GM23338 (cell line): ENCODE measurements at regions not wholly inside any gene's neighbourhood (a gene's known extent, or its start where the extent isn't known, plus 50 kb on each side); places are given as distances from the start of the nearest gene placed in this dataset.

ENCODE experiments used
- ATAC-seq: fragments of 200-7000 bp; cut with Tn5 transposase; 3 replicates; pipeline ENCODE4 v1.9.1; 2020
- DNase-seq: peaks from one replicate; pipeline ENCODE4 v3.0.0-alpha.2; 2015; ENCODE audit warnings: low spot score
- H2AFZ ChIP-seq: fragments of 200-600 bp; sonication (generic); 2 replicates; pipeline ENCODE4 v1.8.0; 2016; ENCODE audit warnings: antibody characterized with exemption, mild to moderate bottlenecking, moderate library complexity
- H3F3A ChIP-seq: fragments of 200-600 bp; sonication (generic); replicated peaks from 2 replicates; pipeline ENCODE4 v1.8.0; 2017; ENCODE audit warnings: antibody characterized with exemption, mixed run types, low read depth
- H3K27ac ChIP-seq: fragments of 200-600 bp; sonication (generic); 2 replicates; pipeline ENCODE4 v1.6.1; 2016; ENCODE audit warnings: low read depth
- H3K27me3 ChIP-seq: fragments of 200-600 bp; sonication (generic); 2 replicates; pipeline ENCODE4 v1.8.0; 2016; ENCODE audit warnings: mild to moderate bottlenecking, mixed run types, moderate library complexity; ENCODE audit not compliant: insufficient read depth
- H3K36me3 ChIP-seq: fragments of 200-600 bp; sonication (generic); 2 replicates; pipeline ENCODE4 v1.8.0; 2016; ENCODE audit warnings: mild to moderate bottlenecking; ENCODE audit not compliant: insufficient read depth
- H3K4me1 ChIP-seq: fragments of 200-600 bp; sonication (generic); 2 replicates; pipeline ENCODE4 v1.8.0; 2016; ENCODE audit warnings: mild to moderate bottlenecking, moderate library complexity; ENCODE audit not compliant: insufficient read depth
- H3K4me2 ChIP-seq: fragments of 200-600 bp; sonication (generic); 2 replicates; pipeline ENCODE4 v1.7.1; 2017; ENCODE audit warnings: mixed run types
- H3K4me3 ChIP-seq: fragments of 200-600 bp; sonication (generic); 2 replicates; pipeline ENCODE4 v1.6.1; 2016; ENCODE audit warnings: mixed run types
- H3K79me2 ChIP-seq: fragments of 200-600 bp; sonication (generic); replicated peaks from 2 replicates; pipeline ENCODE4 v1.8.0; 2017; ENCODE audit warnings: mild to moderate bottlenecking; ENCODE audit not compliant: insufficient read depth
- H3K9me2 ChIP-seq: fragments of 200-600 bp; sonication (generic); 2 replicates; pipeline ENCODE4 v1.8.0; 2017; ENCODE audit not compliant: insufficient read depth
- H4K20me1 ChIP-seq: fragments of 200-600 bp; sonication (generic); replicated peaks from 2 replicates; pipeline ENCODE4 v1.8.0; 2017; ENCODE audit warnings: mild to moderate bottlenecking; ENCODE audit not compliant: insufficient read depth
- H3K27ac Mint-ChIP-seq: 2 replicates; pipeline ENCODE4 v1.8.0; 2020; ENCODE audit warnings: inconsistent platforms, mild to moderate bottlenecking, moderate library complexity, mixed read lengths
- H3K27me3 Mint-ChIP-seq: 3 replicates; pipeline ENCODE4 v1.8.0; 2022; ENCODE audit warnings: low read depth, mild to moderate bottlenecking, moderate library complexity, mixed read lengths, inconsistent platforms; ENCODE audit not compliant: insufficient read depth, poor library complexity
- H3K36me3 Mint-ChIP-seq: 3 replicates; pipeline ENCODE4 v1.8.0; 2021; ENCODE audit warnings: low read depth, mild to moderate bottlenecking, inconsistent platforms, moderate library complexity, mixed read lengths
- H3K4me1 Mint-ChIP-seq: 3 replicates; pipeline ENCODE4 v1.8.0; 2020; ENCODE audit warnings: mild to moderate bottlenecking, inconsistent platforms, mixed read lengths
- H3K4me3 Mint-ChIP-seq: 3 replicates; pipeline ENCODE4 v1.8.0; 2021; ENCODE audit warnings: moderate library complexity, mild to moderate bottlenecking, inconsistent platforms, mixed read lengths
- H3K9me3 Mint-ChIP-seq: 3 replicates; pipeline ENCODE4 v1.8.0; 2020; ENCODE audit warnings: moderate library complexity, mild to moderate bottlenecking, inconsistent platforms, mixed read lengths
- CREB1 ChIP-seq: fragments of 250-450 bp; sonication (Bioruptor Pico); IDR thresholded peaks from 2 replicates; pipeline ENCODE4 v1.5.0; 2020; ENCODE audit warnings: low read depth, mild to moderate bottlenecking, moderate library complexity
- EZH2 ChIP-seq: fragments of 200-600 bp; sonication (generic); IDR thresholded peaks from one replicate; pipeline ENCODE4 v1.8.0; 2017; ENCODE audit warnings: antibody characterized with exemption, mild to moderate bottlenecking, low read depth; ENCODE audit not compliant: unreplicated experiment
- EZH2phosphoT487 ChIP-seq: fragments of 200-600 bp; sonication (generic); IDR thresholded peaks from one replicate; pipeline ENCODE4 v1.8.1; 2018; ENCODE audit warnings: antibody characterized with exemption; ENCODE audit not compliant: unreplicated experiment
- JUNB ChIP-seq: IDR thresholded peaks from one replicate; pipeline ENCODE4 v1.6.1; 2016; ENCODE audit warnings: antibody characterized with exemption; ENCODE audit not compliant: unreplicated experiment
- NANOG ChIP-seq: IDR thresholded peaks from 2 replicates; pipeline ENCODE4 v1.6.1; 2016; ENCODE audit warnings: antibody characterized with exemption, borderline replicate concordance
- POLR2AphosphoS5 ChIP-seq: IDR thresholded peaks from 2 replicates; pipeline ENCODE4 v1.6.1; 2016; ENCODE audit warnings: antibody characterized with exemption, low read depth
- STAT1 ChIP-seq: IDR thresholded peaks from one replicate; pipeline ENCODE4 v1.6.1; 2016; ENCODE audit warnings: antibody characterized with exemption; ENCODE audit not compliant: unreplicated experiment
- ZNF114 ChIP-seq: fragments of 250-450 bp; sonication (Bioruptor Pico); IDR thresholded peaks from 2 replicates; pipeline ENCODE4 v1.5.0; 2020; ENCODE audit warnings: mild to moderate bottlenecking, moderate library complexity
- ZNF331 ChIP-seq: fragments of 250-450 bp; sonication (Bioruptor Pico); IDR thresholded peaks from 2 replicates; pipeline ENCODE4 v1.5.0; 2020; ENCODE audit warnings: low read depth, mild to moderate bottlenecking, moderate library complexity
- TF ChIP-seq, protein P1 (sequence below), 2 experiments: fragments of 200-600 bp in 1 of 2; sonication (generic) in 1 of 2; conservative IDR thresholded peaks; 2 replicates each; pipeline versions ENCODE4 v1.5.1 to v1.6.1; 2016 to 2017; ENCODE audit warnings: antibody characterized with exemption in 2 of 2, low read depth in 2 of 2, mild to moderate bottlenecking in 2 of 2, moderate library complexity in 1 of 2
- TF ChIP-seq, protein P2 (sequence below): IDR thresholded peaks from one replicate; pipeline ENCODE4 v1.6.1; 2018; ENCODE audit warnings: antibody characterized with exemption; ENCODE audit not compliant: unreplicated experiment
- TF ChIP-seq, protein P3 (sequence below): fragments of 250-450 bp; sonication (Bioruptor Pico); IDR thresholded peaks from 2 replicates; pipeline ENCODE4 v1.5.0; 2020; ENCODE audit warnings: mild to moderate bottlenecking, moderate library complexity
- TF ChIP-seq, protein P4 (sequence below): IDR thresholded peaks from 2 replicates; pipeline ENCODE4 v1.6.1; 2016; ENCODE audit warnings: antibody characterized with exemption

DNA sequence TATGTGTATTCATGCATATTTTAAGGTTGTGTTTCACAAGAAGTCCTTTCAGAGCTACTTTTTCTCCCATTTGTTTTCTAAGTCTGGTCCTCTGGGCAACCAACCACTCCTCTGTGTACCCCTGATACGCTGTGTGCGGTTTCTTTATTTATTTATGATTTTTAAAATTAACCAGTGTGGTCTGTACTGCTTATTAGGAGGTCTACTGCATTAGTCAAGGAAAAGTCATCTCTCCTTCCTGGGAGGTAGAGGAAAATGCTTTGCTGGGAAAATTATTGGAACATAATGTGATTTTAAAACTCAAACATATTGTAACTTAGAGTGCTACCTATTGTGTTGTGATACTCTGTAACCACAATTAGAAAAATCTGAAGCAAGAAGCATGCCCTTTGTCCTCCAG, 1404.3 kb downstream of the SUCLG1 start:
- no peaks in the 10 kb centered on the region for H3K27me3 Mint-ChIP-seq
- Histone ChIP-seq H3K27ac (no peak overlapping the region), H3K4me1 (no peaks in the 10 kb centered on the region), H3K9me2 (peaks cover 4% of the 10 kb centered on the region; the same call in 1 of the 2 replicates), H2AFZ (no peak overlapping the region), H3K4me2 (no peak overlapping the region), H4K20me1 (no peaks in the 10 kb centered on the region), H3K79me2 (no peaks in the 10 kb centered on the region), H3K36me3 (peaks cover 13% of the 10 kb centered on the region; the same call in 1 of the 2 replicates), H3K4me3 (no peak overlapping the region), H3K27me3 (no peaks in the 10 kb centered on the region), H3F3A (no peaks in the 10 kb centered on the region)
- no peak overlapping the region for H3K27ac Mint-ChIP-seq
- H3K4me1 Mint-ChIP-seq: no peaks in the 10 kb centered on the region
- no peak for ATAC-seq
- TF ChIP-seq, protein P1, sequence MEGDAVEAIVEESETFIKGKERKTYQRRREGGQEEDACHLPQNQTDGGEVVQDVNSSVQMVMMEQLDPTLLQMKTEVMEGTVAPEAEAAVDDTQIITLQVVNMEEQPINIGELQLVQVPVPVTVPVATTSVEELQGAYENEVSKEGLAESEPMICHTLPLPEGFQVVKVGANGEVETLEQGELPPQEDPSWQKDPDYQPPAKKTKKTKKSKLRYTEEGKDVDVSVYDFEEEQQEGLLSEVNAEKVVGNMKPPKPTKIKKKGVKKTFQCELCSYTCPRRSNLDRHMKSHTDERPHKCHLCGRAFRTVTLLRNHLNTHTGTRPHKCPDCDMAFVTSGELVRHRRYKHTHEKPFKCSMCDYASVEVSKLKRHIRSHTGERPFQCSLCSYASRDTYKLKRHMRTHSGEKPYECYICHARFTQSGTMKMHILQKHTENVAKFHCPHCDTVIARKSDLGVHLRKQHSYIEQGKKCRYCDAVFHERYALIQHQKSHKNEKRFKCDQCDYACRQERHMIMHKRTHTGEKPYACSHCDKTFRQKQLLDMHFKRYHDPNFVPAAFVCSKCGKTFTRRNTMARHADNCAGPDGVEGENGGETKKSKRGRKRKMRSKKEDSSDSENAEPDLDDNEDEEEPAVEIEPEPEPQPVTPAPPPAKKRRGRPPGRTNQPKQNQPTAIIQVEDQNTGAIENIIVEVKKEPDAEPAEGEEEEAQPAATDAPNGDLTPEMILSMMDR (conservative IDR thresholded peaks at IDR 0.05; ENCODE audit: low read depth in 2 of 2): no peak
- TF ChIP-seq EZH2phosphoT487 (no peak), ZNF331 (CRISPR knock-in tag) (no peak), STAT1 (no peak), NANOG (no peak), POLR2AphosphoS5 (no peak), CREB1 (CRISPR knock-in tag) (no peak), JUNB (no peak), ZNF114 (CRISPR knock-in tag) (no peak), EZH2 (no peak)
- TF ChIP-seq, protein P2, sequence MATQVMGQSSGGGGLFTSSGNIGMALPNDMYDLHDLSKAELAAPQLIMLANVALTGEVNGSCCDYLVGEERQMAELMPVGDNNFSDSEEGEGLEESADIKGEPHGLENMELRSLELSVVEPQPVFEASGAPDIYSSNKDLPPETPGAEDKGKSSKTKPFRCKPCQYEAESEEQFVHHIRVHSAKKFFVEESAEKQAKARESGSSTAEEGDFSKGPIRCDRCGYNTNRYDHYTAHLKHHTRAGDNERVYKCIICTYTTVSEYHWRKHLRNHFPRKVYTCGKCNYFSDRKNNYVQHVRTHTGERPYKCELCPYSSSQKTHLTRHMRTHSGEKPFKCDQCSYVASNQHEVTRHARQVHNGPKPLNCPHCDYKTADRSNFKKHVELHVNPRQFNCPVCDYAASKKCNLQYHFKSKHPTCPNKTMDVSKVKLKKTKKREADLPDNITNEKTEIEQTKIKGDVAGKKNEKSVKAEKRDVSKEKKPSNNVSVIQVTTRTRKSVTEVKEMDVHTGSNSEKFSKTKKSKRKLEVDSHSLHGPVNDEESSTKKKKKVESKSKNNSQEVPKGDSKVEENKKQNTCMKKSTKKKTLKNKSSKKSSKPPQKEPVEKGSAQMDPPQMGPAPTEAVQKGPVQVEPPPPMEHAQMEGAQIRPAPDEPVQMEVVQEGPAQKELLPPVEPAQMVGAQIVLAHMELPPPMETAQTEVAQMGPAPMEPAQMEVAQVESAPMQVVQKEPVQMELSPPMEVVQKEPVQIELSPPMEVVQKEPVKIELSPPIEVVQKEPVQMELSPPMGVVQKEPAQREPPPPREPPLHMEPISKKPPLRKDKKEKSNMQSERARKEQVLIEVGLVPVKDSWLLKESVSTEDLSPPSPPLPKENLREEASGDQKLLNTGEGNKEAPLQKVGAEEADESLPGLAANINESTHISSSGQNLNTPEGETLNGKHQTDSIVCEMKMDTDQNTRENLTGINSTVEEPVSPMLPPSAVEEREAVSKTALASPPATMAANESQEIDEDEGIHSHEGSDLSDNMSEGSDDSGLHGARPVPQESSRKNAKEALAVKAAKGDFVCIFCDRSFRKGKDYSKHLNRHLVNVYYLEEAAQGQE: no peak
- TF ChIP-seq, protein P3, sequence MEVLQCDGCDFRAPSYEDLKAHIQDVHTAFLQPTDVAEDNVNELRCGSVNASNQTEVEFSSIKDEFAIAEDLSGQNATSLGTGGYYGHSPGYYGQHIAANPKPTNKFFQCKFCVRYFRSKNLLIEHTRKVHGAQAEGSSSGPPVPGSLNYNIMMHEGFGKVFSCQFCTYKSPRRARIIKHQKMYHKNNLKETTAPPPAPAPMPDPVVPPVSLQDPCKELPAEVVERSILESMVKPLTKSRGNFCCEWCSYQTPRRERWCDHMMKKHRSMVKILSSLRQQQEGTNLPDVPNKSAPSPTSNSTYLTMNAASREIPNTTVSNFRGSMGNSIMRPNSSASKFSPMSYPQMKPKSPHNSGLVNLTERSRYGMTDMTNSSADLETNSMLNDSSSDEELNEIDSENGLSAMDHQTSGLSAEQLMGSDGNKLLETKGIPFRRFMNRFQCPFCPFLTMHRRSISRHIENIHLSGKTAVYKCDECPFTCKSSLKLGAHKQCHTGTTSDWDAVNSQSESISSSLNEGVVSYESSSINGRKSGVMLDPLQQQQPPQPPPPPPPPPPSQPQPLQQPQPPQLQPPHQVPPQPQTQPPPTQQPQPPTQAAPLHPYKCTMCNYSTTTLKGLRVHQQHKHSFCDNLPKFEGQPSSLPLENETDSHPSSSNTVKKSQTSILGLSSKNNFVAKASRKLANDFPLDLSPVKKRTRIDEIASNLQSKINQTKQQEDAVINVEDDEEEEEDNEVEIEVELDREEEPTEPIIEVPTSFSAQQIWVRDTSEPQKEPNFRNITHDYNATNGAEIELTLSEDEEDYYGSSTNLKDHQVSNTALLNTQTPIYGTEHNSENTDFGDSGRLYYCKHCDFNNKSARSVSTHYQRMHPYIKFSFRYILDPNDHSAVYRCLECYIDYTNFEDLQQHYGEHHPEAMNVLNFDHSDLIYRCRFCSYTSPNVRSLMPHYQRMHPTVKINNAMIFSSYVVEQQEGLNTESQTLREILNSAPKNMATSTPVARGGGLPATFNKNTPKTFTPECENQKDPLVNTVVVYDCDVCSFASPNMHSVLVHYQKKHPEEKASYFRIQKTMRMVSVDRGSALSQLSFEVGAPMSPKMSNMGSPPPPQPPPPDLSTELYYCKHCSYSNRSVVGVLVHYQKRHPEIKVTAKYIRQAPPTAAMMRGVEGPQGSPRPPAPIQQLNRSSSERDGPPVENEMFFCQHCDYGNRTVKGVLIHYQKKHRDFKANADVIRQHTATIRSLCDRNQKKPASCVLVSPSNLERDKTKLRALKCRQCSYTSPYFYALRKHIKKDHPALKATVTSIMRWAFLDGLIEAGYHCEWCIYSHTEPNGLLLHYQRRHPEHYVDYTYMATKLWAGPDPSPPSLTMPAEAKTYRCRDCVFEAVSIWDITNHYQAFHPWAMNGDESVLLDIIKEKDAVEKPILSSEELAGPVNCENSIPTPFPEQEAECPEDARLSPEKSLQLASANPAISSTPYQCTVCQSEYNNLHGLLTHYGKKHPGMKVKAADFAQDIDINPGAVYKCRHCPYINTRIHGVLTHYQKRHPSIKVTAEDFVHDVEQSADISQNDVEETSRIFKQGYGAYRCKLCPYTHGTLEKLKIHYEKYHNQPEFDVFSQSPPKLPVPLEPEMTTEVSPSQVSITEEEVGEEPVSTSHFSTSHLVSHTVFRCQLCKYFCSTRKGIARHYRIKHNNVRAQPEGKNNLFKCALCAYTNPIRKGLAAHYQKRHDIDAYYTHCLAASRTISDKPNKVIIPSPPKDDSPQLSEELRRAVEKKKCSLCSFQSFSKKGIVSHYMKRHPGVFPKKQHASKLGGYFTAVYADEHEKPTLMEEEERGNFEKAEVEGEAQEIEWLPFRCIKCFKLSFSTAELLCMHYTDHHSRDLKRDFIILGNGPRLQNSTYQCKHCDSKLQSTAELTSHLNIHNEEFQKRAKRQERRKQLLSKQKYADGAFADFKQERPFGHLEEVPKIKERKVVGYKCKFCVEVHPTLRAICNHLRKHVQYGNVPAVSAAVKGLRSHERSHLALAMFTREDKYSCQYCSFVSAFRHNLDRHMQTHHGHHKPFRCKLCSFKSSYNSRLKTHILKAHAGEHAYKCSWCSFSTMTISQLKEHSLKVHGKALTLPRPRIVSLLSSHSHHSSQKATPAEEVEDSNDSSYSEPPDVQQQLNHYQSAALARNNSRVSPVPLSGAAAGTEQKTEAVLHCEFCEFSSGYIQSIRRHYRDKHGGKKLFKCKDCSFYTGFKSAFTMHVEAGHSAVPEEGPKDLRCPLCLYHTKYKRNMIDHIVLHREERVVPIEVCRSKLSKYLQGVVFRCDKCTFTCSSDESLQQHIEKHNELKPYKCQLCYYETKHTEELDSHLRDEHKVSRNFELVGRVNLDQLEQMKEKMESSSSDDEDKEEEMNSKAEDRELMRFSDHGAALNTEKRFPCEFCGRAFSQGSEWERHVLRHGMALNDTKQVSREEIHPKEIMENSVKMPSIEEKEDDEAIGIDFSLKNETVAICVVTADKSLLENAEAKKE (CRISPR knock-in tag): no peak
- TF ChIP-seq, protein P4, sequence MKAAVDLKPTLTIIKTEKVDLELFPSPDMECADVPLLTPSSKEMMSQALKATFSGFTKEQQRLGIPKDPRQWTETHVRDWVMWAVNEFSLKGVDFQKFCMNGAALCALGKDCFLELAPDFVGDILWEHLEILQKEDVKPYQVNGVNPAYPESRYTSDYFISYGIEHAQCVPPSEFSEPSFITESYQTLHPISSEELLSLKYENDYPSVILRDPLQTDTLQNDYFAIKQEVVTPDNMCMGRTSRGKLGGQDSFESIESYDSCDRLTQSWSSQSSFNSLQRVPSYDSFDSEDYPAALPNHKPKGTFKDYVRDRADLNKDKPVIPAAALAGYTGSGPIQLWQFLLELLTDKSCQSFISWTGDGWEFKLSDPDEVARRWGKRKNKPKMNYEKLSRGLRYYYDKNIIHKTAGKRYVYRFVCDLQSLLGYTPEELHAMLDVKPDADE: no peak
- no peak for DNase-seq
- H3K4me3 Mint-ChIP-seq: no peak overlapping the region
- H3K9me3 Mint-ChIP-seq: peaks cover 27% of the 10 kb centered on the region
- H3K36me3 Mint-ChIP-seq: peaks cover 19% of the 10 kb centered on the region; the same call in 2 of the 3 replicates
